CD14-positive monocyte (primary cell): ENCODE measurements at regions not wholly inside any gene's neighbourhood (a gene's known extent, or its start where the extent isn't known, plus 50 kb on each side); places are given as distances from the start of the nearest gene placed in this dataset.

Source experiments
- DNase-seq, 3 donors: peaks; one replicate each; pipeline ENCODE4 v3.0.0-alpha.2; 2011 to 2022
- H2AFZ ChIP-seq: 2 replicates; pipeline ENCODE4 v1.6.0; 2012; ENCODE audit warnings: mild to moderate bottlenecking, low read depth, low read length, inconsistent platforms; ENCODE audit not compliant: insufficient read depth, poor library complexity, severe bottlenecking
- H3K27ac ChIP-seq, 2 donors: 1 replicate in 1 of 2; 2 replicates in 1 of 2; pipeline ENCODE4 v1.5.1; 2012 to 2013; ENCODE audit warnings: low read length in 2 of 2, control low read depth in 1 of 2, inconsistent platforms in 1 of 2, low read depth in 1 of 2, mild to moderate bottlenecking in 1 of 2
- H3K27me3 ChIP-seq, 2 donors: one replicate each; pipeline versions ENCODE4 v1.6.0 to v1.6.1; 2011 to 2013; ENCODE audit warnings: low read length in 2 of 2; ENCODE audit not compliant: control insufficient read depth in 2 of 2, insufficient read depth in 2 of 2
- H3K36me3 ChIP-seq, 2 donors: replicated peaks in 1 of 2; 1 replicate in 1 of 2; 2 replicates in 1 of 2; pipeline versions ENCODE4 v1.5.1 to v1.6.1; 2012 to 2013; ENCODE audit warnings: low read length in 2 of 2, control low read depth in 1 of 2, inconsistent platforms in 1 of 2, mild to moderate bottlenecking in 1 of 2; ENCODE audit not compliant: insufficient read depth in 2 of 2, control insufficient read depth in 1 of 2
- H3K4me1 ChIP-seq, 2 donors: 1 replicate in 1 of 2; 2 replicates in 1 of 2; pipeline versions ENCODE4 v1.5.1 to v1.6.1; 2012 to 2013; ENCODE audit warnings: low read length in 2 of 2, control low read depth in 1 of 2, inconsistent platforms in 1 of 2, mild to moderate bottlenecking in 1 of 2, moderate library complexity in 1 of 2; ENCODE audit not compliant: insufficient read depth in 2 of 2, control insufficient read depth in 1 of 2
- H3K4me2 ChIP-seq: replicated peaks from 2 replicates; pipeline ENCODE3; 2012; ENCODE audit warnings: low read length, moderate library complexity, mild to moderate bottlenecking; ENCODE audit not compliant: poor library complexity, severe bottlenecking; ENCODE audit errors: extremely low read depth
- H3K4me3 ChIP-seq, 3 experiments: fragments of 200-600 bp in 1 of 3; sonication (generic) in 1 of 3; replicated peaks in 1 of 3; 1 replicate in 2 of 3; 2 replicates in 1 of 3; pipeline ENCODE4 v1.5.1; 2011 to 2013; ENCODE audit warnings: low read length in 3 of 3, mild to moderate bottlenecking in 3 of 3, control low read depth in 2 of 3, low read depth in 2 of 3, inconsistent platforms in 1 of 3, moderate library complexity in 1 of 3
- H3K79me2 ChIP-seq: 2 replicates; pipeline ENCODE4 v1.6.0; 2012; ENCODE audit warnings: mild to moderate bottlenecking, control low read depth, inconsistent platforms, low read length, moderate library complexity; ENCODE audit not compliant: insufficient read depth
- H3K9ac ChIP-seq: 2 replicates; pipeline ENCODE4 v1.6.0; 2017; ENCODE audit warnings: low read length, mild to moderate bottlenecking; ENCODE audit not compliant: insufficient read depth, poor library complexity, severe bottlenecking
- H3K9me3 ChIP-seq, 2 donors: replicated peaks in 1 of 2; 1 replicate in 1 of 2; 2 replicates in 1 of 2; pipeline versions ENCODE4 v1.5.1 to v1.6.1; 2012 to 2013; ENCODE audit warnings: low read length in 2 of 2, control low read depth in 1 of 2; ENCODE audit not compliant: control insufficient read depth in 1 of 2, insufficient read depth in 1 of 2
- H4K20me1 ChIP-seq: 2 replicates; pipeline ENCODE4 v1.6.0; 2012; ENCODE audit warnings: mild to moderate bottlenecking, low read length, control low read depth, moderate library complexity; ENCODE audit not compliant: insufficient read depth
- H3K27ac Mint-ChIP-seq, 7 donors: one replicate each; pipeline ENCODE4 v1.8.0; 2020; ENCODE audit warnings: mild to moderate bottlenecking in 7 of 7, mixed read lengths in 7 of 7, moderate library complexity in 6 of 7, inconsistent platforms in 2 of 7
- H3K27me3 Mint-ChIP-seq, 3 donors: one replicate each; pipeline ENCODE4 v1.8.0; 2021 to 2022; ENCODE audit warnings: low read depth in 3 of 3, mild to moderate bottlenecking in 3 of 3, mixed read lengths in 3 of 3, moderate library complexity in 3 of 3, inconsistent platforms in 1 of 3
- H3K36me3 Mint-ChIP-seq, 2 donors: one replicate each; pipeline ENCODE4 v1.8.0; 2020; ENCODE audit warnings: mixed read lengths in 2 of 2, inconsistent platforms in 1 of 2, mild to moderate bottlenecking in 1 of 2
- H3K4me1 Mint-ChIP-seq: one replicate; pipeline ENCODE4 v1.8.0; 2020; ENCODE audit warnings: mild to moderate bottlenecking, mixed read lengths
- H3K4me3 Mint-ChIP-seq, 2 donors: one replicate each; pipeline ENCODE4 v1.8.0; 2020; ENCODE audit warnings: mild to moderate bottlenecking in 2 of 2, mixed read lengths in 2 of 2, moderate library complexity in 1 of 2
- H3K9me3 Mint-ChIP-seq, 7 donors: one replicate each; pipeline ENCODE4 v1.8.0; 2020 to 2022; ENCODE audit warnings: mixed read lengths in 7 of 7, mild to moderate bottlenecking in 6 of 7, moderate library complexity in 6 of 7, inconsistent platforms in 2 of 7
- WGBS: methylation state at CpG from one replicate; pipeline ENCODE4 v1.1.5; 2013; ENCODE audit warnings: missing lambda C conversion rate; ENCODE audit not compliant: insufficient coverage; 5-methylcytosine and 5-hydroxymethylcytosine counted together
- intact Hi-C, 2 donors: fragments of 100-400 bp; cut with micrococcal nuclease; formaldehyde crosslinking; loops; one replicate each; pipeline versions ENCODE4 v1.15.0 to v1.15.1; 2023
- TF ChIP-seq, protein P1 (sequence below): fragments of 200-600 bp; IDR thresholded peaks from one replicate; pipeline ENCODE4 v1.8.0; 2022; ENCODE audit warnings: antibody characterized with exemption, mild to moderate bottlenecking

DNA sequence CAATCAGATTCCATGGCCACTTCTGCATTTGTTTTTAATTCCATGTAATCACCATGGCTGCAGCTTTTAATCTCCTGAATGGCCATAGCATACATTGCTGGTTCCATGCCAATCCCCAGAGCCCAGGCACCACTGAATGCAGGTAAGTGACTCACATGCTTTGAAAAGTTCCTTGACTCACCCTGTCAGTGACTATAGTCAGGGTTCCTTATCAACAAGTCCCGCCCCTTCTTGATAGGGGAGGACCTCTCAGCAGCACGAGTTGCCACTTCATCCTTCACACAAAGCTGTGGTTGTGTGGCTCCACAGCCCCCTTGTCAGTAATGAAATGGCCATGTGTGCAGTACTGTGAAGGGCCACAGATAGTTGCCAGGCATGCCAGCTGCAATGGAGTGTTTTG lies 516.6 kb downstream of the PPARGC1A start:
- no CpG with 5 or more reads among the region's 2 CpGs for WGBS
- Histone ChIP-seq H3K79me2 (no peaks in the 10 kb centered on the region), H3K9ac (no peak overlapping the region), H2AFZ (no peak overlapping the region), H3K36me3 (no peaks in the 10 kb centered on the region), H3K27me3 (no peaks in the 10 kb centered on the region), H3K4me2 (no peak overlapping the region), H3K4me3 (no peak overlapping the region), H3K27ac (no peak overlapping the region), H3K4me1 (no peaks in the 10 kb centered on the region), H4K20me1 (no peaks in the 10 kb centered on the region), H3K9me3 (no peaks in the 10 kb centered on the region)
- intact Hi-C loops = no loop called here
- Mint-ChIP-seq H3K4me1 (no peaks in the 10 kb centered on the region), H3K36me3 (no peaks in the 10 kb centered on the region), H3K9me3 (peaks cover 0 to 2% (median 0%) of the 10 kb centered on the region in 7 donors), H3K27ac (no peak overlapping the region), H3K4me3 (no peak overlapping the region), H3K27me3 (peaks cover 0 to 2% (median 0%) of the 10 kb centered on the region in 3 donors)
- no peak for DNase-seq
- TF ChIP-seq, protein P1, sequence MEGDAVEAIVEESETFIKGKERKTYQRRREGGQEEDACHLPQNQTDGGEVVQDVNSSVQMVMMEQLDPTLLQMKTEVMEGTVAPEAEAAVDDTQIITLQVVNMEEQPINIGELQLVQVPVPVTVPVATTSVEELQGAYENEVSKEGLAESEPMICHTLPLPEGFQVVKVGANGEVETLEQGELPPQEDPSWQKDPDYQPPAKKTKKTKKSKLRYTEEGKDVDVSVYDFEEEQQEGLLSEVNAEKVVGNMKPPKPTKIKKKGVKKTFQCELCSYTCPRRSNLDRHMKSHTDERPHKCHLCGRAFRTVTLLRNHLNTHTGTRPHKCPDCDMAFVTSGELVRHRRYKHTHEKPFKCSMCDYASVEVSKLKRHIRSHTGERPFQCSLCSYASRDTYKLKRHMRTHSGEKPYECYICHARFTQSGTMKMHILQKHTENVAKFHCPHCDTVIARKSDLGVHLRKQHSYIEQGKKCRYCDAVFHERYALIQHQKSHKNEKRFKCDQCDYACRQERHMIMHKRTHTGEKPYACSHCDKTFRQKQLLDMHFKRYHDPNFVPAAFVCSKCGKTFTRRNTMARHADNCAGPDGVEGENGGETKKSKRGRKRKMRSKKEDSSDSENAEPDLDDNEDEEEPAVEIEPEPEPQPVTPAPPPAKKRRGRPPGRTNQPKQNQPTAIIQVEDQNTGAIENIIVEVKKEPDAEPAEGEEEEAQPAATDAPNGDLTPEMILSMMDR = no peak

DNA sequence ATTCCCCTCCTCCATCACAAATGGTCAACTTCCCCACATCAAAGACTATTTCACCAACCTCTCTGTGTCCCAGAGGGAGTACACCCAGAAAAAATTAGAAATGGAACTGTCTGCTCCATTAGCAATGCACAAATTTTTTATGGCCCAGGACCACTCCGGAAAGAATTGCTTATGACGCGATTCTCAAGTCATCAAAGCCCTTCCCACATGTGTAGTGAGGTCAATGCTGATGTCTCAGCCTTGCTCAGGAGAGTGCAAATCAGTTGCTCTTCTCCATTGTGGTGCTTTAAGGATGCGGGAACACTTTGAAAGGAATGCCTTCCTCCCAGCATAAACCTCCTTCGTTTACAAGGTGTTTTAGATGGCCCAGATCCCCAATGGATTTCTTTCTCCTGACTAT lies 518.3 kb downstream of the PPARGC1A start:
- peaks cover 0 to 2% (median 0%) of the 10 kb centered on the region in 7 donors for H3K9me3 Mint-ChIP-seq
- Histone ChIP-seq H3K9me3 (no peaks in the 10 kb centered on the region), H3K27ac (no peak overlapping the region), H3K36me3 (no peaks in the 10 kb centered on the region), H3K4me1 (no peaks in the 10 kb centered on the region), H3K9ac (no peak overlapping the region), H3K4me2 (no peak overlapping the region), H3K27me3 (no peaks in the 10 kb centered on the region), H2AFZ (no peak overlapping the region), H4K20me1 (no peaks in the 10 kb centered on the region), H3K4me3 (no peak overlapping the region), H3K79me2 (no peaks in the 10 kb centered on the region)
- no peak overlapping the region for H3K4me3 Mint-ChIP-seq
- H3K27ac Mint-ChIP-seq = no peak overlapping the region
- no peaks in the 10 kb centered on the region for H3K4me1 Mint-ChIP-seq
- intact Hi-C loops = no loop called here
- no peaks in the 10 kb centered on the region for H3K36me3 Mint-ChIP-seq
- peaks cover 0 to 2% (median 0%) of the 10 kb centered on the region in 3 donors for H3K27me3 Mint-ChIP-seq
- no peak for DNase-seq
- 90% methylated on average over 4 of the region's 5 CpGs for WGBS
- TF ChIP-seq, protein P1 = no peak
